HG03571 (cell line): ENCODE measurements at regions not wholly inside any gene's neighbourhood (a gene's known extent, or its start where the extent isn't known, plus 50 kb on each side); places are given as distances from the start of the nearest gene placed in this dataset.
"Not testable (repeated sequence)": the region's sequence is repeated elsewhere in the genome, so short reads cannot be mapped to it uniquely, and the experiment has no call there.

Experiments used
- ATAC-seq: cut with Tn5 transposase; IDR thresholded peaks from one replicate; pipeline ENCODE4 v1.9.1; 2021; ENCODE audit not compliant: unreplicated experiment

DNA sequence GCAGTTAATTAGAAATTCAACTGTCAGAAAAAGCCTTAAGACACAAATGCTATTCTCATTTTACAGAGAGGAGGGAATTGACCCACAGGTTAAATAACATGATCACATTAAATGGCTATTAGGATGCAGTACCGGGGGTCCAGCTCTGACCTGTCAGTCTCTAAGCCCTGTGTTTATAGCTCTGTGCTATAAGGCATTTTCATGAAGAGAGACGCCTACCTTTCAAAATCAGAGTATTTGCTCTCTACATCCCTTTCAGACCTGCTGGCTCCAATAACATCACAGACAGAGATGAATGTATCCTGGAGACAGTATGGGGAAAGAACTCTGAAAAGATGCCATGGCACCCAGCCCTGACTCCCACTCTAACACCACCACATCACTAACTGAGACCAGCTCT, 189.9 kb upstream of the PRSS58 start:
- no peak for ATAC-seq

DNA sequence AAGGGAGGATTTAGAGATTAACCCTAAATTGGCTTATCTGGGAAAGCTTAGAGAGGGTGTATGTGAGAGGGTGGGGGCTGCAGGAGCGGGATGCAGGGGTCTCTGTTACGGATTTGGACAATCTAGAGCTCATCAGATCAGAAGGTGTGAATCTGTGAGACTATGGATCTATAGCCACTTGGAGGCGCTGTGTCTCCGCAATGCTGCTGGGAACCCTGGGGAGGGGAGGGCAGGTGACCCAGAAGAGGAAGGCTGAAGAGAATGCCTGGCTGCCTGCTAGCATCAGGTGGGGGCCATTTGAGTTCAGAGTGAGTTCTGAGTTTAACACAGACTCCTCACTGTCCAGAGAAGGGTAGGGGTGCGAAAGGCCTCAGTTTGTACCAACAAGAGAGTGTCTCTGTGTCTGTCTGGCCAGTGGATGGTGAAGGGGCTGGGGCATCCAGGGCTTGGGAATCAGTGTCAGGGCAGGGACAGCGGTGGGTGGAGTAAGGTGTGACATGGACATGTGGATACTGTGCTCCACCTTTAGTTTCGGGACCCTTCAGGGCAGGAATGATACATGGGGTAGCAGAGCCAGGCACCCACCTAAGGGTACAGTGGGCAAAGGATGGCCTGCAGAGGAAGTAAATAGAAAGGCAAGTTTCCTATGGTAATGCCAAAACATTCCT, 187.3 kb upstream of the PRSS58 start:
- ATAC-seq = no peak

DNA sequence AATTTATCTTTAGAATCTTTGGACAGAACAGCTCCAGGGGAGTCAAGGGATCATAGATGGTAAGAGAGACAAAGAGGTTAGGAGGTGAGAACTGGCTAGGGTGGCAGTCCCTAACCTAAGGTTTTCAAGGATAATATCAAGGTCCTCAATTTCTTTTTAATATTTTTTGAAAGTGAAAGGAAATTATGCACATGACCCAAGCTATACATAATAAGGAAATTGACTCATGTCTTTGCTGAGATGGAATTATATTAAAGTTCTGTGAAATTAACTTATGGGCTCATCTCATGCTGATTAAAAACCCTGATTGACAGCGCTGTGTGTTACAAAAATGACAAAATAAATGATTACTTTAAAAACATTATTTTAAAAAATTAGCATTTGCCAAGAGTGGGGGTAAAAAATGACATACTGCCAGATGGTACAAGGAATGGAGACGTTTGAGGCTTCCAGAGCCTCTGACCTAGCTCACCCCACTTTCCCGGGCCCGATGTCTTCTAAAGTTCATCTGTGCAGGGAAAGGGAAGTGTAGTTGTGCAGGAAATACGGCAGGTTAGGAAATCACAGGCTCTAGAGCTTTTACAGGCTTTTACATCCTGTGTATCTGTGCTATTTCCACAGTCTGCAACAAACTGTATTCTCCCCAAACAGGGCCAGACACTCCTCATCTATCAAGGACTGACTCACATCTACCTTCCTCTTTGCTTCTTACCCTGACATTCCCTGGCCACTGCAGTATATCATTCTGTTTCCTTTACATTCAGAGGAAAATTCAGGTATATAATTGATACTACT, 185.6 kb upstream of the PRSS58 start:
- no peak for ATAC-seq

DNA sequence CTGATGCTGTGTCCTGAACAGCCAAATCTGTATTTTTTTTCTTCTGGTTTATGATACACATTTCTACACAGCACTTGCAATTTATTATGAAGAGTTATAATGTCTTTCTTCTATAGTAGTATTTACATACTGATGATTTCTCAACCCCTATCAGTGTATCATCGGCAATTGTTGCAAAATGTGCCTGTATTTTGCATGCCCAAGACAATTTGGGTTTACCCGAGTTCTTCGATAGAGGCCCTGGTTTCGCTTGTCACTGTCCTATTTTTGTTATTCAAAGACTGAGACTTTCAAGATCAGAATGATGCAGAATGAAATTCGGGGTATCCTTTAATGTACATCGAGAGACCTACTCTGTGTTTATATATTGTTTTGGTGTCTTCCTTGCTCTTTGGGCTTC, 184.5 kb upstream of the PRSS58 start:
- no peak for ATAC-seq

DNA sequence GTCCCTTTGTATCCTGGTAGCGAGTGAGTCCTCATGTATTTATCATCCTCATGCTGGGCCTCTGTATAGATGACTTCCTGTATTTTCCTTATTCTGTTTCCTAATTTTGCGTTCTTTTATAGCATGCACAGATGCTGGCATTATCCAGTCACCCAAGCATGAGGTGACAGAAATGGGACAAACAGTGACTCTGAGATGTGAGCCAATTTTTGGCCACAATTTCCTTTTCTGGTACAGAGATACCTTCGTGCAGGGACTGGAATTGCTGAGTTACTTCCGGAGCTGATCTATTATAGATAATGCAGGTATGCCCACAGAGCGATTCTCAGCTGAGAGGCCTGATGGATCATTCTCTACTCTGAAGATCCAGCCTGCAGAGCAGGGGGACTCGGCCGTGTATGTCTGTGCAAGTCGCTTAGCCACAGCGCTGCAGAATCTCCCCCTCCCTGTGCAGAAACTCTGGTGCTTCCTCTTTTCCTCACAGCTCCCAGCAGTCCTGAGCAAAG, 183.1 kb upstream of the PRSS58 start:
- no peak for ATAC-seq

DNA sequence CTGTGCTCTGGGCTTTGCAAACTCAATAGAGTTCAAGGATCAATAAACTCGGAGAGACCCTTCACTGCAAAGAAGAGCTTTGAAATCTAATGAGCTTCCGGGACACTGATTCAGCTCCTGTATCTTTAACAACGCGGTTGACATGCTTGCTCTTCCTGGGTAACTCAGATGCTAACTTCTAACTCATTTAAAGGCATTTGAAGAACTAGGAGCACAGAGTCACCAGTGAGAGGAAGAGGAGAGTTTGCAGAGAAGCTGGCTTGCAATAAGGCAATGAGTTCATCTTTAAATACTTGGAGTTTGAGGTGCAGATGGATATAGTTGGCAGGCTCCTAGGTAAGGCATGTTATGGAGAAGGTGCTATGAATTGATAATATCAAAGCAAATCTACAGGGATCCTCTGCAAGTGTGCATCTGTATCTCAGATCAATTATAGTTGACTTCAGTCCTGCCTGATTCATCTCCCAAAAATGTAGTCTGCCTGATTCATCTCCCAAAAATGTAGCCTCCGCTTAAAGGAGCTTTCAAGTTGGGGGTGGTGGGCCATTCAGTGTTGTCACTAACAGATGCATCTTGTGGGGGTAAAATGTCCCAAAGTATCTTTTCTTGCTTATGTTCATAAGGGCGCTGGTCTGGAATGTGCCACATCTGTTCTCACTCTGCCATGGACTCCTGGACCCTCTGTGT, 182.5 kb upstream of the PRSS58 start:
- ATAC-seq = no peak

DNA sequence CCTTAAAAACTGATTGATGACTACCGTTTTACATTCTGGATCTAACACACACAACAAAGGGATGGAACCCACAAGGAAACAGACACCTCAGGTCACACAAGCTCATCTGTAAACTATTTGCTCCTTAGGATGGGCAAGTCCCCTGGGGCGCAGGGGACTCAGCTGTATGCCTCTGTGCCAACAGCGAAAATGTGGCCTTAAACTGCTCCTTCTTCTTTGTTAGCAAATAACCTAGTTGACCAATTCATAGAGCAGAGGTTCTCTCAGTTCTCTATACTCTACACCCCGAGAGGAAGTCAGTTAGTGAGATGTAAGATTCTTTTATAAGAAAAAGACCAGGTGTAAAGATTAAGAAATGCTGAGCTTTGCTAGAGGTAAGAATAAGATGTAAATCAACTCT, 181.9 kb upstream of the PRSS58 start:
- peak; percentile 65 for ATAC-seq

DNA sequence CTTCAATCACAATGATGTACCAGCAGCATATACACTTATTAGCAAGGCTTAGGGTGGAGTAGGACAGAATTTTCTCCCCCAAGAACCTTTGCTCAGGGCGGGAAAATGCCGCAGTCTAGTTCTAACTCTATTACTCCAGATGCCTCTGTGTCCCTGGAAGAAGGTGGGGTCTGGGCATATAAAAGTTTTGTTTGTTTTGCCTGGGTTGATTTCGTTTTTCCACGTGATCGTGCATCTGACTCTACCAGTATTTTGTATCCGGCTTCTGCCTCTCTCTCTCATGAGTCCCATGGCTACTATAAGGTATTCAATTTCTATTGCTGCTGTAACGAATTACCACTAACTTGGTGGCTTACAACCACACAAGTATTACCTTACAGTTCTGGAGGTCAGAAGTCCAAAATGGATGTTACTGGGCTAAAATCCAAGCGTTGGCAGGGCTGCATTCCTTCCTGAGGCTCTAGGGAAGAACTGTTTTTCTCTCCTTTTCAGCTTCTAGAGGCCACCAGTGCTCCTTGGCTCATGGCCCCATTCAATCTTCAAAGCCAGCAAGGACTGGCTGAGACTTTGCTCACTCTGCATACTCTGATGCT, 181.2 kb upstream of the PRSS58 start:
- ATAC-seq = no peak

DNA sequence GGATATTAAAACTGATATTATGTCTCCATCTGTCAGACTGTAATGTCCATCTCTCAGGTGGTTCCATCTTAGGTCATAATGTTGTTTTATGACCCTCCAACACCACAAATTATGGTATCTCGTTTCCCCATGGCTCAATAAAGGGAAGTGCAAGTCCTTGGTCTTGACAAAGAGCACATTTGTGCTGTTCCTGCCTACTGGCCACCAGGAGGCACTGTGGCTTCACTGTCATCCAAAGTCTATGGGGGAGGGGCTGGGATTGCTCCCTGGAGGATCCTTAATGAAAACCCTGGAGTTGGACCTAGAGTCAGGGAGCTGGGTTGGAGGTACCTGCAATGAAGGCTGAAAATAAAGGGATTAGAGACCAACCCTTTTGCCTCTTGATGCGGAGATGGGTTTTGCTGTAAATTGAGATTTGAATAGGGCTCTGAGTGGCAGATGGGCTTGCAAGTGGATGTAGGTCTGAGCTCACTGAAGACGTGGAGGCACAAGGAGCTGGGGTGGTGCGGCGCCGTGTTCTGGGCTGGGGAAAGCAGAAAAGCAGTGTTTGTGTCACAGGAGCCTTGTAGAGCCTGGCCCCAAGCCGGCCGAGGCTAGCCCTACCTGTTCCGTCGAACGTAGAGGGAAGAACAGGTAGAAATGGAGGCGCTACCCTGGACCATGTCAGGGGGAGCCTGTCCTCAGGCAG, 180.5 kb upstream of the PRSS58 start:
- ATAC-seq = no peak

DNA sequence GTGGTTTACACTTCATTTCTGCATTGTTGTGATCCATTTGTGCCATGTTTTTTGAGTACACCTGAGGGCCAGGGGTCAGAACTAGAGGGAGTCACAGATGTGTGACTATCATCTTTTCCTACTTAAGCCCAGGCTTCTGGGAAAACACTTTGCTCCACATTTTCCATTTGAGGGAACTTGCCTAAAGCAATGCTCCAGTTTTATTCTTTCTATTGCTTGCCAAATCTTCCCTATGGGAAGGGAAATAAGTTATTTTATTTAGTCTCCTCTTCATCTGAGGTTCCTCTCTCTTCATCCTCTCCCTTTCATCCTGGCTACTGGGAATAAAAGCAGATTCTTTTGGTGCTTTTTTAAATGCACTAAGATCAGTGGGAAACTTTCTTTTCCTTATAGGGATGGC, 179.9 kb upstream of the PRSS58 start:
- ATAC-seq = no peak

DNA sequence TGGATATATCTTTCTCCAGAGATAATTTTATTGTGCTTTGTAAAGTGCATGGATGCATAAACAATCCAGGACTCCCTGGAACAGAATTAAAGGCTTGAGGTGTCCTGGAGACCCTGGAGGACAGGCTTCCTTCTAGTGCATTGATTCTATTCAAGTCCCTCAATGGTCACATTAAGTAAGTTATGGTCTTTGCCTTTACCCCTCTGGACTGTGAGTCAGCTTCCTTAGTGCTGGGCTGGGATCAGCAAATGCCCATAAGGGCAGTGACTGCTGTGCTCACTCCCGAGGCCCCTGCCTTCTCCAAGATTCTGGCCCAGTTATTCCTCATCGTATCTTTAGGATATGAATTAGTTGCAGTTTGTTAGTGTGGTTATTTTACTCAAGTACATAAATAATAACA, 178.7 kb upstream of the PRSS58 start:
- ATAC-seq = no peak

DNA sequence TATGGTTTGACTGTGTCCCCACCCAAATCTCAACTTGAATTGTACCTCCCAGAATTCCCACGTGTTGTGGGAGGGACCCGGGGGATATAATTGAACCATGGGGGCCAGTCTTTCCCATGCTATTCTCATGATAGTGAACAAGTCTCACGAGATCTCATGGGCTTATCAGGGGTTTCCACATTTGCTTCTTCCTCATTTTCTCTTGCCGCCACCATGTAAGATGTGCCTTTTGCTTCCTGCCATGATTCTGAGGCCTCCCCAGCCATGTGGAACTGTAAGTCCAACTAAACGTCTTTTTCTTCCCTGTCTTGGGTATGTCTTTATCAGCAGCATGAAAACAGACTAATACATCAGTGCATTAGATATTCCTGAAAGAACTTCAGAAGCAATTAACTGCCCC, 177.7 kb upstream of the PRSS58 start:
- not testable (repeated sequence) for ATAC-seq

DNA sequence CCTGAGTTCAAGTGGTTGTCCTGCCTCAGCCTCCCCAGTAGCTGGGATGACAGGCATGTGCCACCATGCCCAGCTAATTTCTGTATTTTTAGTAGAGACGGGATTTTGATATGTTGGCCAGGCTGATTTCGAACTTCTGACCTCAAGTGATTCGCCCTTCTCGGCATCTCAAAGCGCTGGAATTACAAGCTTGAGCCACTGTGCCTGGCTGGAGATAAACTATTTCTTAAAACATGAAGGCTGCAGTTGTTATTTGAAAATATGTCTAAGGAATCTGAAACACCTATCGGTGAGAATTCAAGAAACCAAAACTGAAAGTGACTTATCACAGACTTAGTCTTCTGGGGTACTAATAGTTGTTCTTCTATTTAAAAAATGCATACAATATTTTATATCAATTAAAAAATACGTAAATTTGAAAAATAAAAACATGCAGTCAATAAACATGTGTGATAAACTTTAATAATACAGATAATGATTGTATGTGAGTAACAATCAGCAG, 176.9 kb upstream of the PRSS58 start:
- ATAC-seq = no peak

DNA sequence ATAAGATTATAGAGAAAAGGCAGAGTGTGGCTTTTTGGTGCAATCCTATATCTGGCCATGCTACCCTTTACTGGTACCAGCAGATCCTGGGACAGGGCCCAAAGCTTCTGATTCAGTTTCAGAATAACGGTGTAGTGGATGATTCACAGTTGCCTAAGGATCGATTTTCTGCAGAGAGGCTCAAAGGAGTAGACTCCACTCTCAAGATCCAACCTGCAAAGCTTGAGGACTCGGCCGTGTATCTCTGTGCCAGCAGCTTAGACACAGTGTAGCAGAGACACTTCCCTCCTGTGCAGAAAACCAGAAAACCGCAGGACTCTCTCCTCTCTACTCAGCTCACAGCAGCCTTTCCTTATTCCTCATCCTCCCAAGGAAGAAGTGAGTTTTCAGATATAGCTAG, 176.3 kb upstream of the PRSS58 start:
- not testable (repeated sequence) for ATAC-seq

DNA sequence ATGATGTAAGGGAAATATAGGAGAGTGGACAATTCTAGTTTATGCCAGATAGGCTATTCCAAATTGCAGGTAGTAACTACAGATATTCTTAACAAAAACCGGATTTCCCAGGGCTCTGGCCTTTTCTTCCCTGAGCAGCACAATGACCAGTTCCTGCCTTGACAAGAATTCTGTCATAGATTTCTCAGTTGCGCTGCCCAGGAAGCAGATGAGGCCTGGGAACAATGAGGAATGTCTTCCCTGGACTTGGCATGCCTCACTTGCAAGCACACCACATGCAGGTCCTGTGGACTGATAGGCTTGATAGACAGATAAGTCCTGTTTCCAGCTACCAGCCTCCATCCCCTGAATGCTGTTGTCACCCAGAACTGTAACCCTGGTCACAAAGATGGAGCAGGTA, 174.5 kb upstream of the PRSS58 start:
- no peak for ATAC-seq

DNA sequence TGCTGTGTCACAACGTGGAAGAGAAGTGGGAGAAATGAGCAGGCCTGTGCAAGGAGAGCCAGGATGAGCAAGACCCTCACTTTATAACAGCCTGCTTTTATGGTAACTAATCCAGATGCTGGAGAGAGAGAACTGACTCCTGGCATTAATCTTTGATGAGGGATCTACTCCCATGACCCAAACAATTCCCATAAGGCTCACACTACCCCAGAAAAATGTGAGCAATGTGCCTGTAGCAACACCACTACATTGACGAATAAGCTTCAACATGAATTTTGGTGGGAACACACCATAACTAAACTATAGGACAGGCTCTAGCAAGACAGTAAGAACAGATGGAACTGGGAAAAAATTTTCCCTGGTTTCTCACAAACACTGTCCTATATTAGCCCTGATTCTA, 173.6 kb upstream of the PRSS58 start:
- ATAC-seq = no peak

DNA sequence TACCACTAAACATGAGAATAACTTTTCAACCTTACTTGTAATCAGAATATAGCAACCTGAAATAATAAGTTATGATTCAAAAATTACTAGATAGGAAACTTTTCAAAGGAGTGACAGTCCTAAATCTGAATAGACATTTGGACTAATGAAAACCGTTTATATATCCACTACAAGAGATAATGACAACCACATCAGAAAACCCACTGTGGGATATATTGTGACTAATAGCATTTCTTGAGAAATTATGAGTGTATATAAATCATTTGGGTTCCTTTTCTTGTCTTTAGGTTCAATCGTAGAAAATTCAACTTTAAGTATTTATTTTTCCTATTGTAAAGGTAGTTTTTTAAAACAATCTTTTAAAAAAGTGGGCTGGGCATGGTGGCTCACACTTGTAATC, 170.2 kb upstream of the PRSS58 start:
- ATAC-seq = no peak

DNA sequence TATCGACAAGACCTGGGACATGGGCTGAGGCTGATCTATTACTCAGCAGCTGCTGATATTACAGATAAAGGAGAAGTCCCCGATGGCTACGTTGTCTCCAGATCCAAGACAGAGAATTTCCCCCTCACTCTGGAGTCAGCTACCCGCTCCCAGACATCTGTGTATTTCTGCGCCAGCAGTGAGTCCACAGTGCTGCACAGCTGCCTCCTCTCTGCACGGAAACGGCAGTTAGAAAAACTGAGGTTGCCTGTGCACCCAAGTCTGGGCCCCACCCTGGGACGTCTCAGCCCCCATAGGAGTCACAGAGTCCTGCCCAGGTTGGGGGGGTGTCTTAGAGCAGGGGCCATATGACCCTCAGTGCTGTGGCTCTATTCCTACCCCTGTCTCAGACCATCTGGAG, 167.4 kb upstream of the PRSS58 start:
- no peak for ATAC-seq

DNA sequence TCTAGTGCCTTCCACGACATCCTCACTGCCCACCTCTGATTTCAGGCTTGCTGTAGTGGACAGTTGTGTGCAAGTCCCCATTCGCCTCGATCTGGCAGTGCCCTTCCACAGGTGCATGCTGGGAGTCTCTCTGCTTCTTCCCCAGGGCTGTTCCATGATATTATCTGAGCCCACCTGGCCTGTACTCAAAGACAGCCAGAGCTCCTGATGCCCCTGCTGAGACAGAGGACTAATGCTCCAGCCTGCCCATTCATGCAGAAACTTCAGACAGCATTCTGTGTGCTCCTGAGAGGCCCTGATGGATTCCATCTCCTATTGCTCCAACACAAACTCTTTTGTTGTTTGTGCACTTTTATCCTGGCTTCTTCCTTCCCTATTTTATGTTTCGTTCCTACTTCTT, 164.8 kb upstream of the PRSS58 start:
- ATAC-seq = no peak

DNA sequence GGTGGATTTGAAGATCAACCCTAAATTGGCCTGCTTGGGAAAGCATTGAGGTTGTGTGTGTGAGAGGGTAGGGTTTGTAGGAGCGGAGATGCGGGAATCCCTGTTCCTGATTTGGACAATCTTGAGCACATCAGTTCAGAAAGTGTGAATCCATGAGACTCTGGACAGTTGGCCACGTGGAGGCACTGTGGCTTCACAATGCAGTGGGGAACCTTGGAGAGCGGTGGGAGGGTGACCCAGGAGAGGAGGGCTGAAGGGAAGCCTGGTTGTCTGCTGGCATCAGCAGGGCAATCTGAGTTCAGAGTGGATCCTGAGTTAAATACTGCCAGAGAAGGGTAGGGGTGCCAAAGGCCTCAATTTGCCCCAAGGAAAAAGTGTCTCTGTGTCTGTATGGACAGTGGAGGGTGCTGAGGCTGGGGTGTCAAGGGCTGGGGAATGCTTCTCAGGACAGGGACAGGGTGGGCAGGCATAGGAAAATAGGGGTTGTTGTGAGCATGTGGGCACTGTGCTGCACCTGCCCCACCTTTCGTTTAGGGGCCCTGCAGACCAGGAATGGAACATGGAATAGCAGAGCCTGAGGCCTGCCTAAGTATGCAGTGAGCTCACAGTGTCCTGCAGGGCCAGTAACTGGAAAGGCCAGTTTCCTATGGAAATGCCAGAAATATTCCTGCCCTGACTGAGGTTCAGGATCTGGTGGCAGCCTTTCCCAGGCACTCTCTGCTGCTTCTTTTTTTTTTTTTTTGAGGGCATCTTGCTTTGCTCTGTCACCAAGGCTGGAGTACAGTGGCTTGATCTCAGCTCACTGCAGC, 162.9 kb upstream of the PRSS58 start:
- ATAC-seq = no peak
